GM18873 (cell line): ENCODE measurements at regions not wholly inside any gene's neighbourhood (a gene's known extent, or its start where the extent isn't known, plus 50 kb on each side); places are given as distances from the start of the nearest gene placed in this dataset.
"Not testable (repeated sequence)": the region's sequence is repeated elsewhere in the genome, so short reads cannot be mapped to it uniquely, and the experiment has no call there.

Experiments used
- ATAC-seq: cut with Tn5 transposase; IDR thresholded peaks from one replicate; pipeline ENCODE4 v1.9.1; 2021; ENCODE audit warnings: mild to moderate bottlenecking, moderate library complexity, moderate number of reproducible peaks; ENCODE audit not compliant: unreplicated experiment, low FRiP score

DNA sequence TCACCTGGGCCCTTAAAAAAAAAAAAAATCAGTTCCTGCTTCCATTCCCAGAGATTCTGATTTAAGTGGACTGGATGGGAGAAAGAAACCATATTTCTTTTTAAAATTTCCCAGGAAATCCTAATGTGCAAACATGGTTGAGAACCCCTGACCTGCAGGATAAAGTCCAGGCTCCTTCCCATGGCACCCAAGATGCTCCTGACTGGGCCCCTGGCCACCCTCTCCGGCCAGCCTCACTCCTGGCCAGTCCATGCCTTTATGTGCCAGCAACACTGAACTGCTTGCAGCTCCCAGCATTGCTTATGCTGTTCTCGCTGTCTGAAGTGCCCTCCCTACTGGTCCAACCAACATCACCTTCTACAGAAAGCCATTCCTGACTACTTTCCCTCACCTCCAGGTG, 93.9 kb downstream of the TEX35 start:
- ATAC-seq = no peak

DNA sequence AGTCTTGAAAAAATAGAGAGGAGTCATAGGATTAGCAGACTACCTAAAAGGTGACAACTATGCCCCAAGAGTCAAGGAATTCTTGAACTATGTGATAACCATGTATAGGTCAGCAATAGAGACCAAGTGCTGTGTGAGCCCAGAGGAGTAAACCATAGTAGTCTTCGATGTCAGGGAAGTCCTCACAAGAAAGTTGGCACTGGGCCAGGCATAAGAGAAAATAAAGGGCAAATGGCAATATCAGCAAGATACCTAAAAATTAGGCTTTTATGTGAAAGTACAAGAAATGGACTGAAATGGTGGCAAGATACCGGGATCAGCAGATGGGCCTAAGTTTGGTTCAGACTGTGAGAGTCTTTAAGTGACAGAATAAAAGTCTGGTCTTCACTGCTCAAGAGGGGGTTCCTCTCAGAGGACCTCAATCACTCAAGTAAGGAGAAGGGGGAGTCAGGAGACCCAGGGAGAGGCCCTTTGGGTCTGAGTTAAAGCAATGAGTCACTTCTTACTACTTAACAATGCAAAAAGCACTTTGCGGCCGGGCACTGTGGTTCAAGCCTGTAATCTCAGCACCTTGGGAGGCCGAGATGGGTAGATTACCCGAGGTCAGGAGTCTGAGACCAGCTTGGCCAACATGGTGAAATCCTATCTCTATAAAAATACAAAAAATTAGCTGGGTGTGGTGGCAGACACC, 95.0 kb downstream of the TEX35 start:
- ATAC-seq = peak; percentile 48

- ATAC-seq = no peak
These were observed 96.1 kb downstream of the TEX35 start for GRCh38 chr1:178609015-178609414.

GRCh38 chr1:178610690-178611410, 97.9 kb downstream of the TEX35 start:
- ATAC-seq = not testable (repeated sequence)

- no peak for ATAC-seq
These were observed 99.4 kb downstream of the TEX35 start for GRCh38 chr1:178612261-178612660.

GRCh38 chr1:178613271-178613945, 100.5 kb downstream of the TEX35 start:
- no peak for ATAC-seq

DNA sequence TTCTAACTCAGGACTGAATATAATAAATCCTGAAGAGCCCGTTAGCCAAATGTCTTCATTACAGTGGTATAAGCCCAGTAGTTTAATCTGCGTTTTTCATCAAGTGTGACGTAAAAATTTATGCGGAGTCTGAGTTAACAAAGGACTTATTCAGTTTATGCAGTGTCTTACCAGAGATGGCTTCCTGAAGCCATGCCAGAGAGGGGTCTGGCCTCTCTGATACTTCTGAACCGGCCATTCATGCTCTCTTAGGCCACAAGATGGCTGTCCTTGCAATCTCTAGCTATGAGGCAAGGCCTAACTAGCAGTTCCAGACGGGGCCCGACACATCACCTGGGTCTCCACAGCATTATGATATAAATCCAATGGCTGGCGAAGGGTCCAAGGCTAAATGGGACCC, 101.4 kb downstream of the TEX35 start:
- ATAC-seq = no peak

- ATAC-seq = no peak
These were observed 105.8 kb upstream of the RALGPS2 start for GRCh38 chr1:178619042-178619927.

DNA sequence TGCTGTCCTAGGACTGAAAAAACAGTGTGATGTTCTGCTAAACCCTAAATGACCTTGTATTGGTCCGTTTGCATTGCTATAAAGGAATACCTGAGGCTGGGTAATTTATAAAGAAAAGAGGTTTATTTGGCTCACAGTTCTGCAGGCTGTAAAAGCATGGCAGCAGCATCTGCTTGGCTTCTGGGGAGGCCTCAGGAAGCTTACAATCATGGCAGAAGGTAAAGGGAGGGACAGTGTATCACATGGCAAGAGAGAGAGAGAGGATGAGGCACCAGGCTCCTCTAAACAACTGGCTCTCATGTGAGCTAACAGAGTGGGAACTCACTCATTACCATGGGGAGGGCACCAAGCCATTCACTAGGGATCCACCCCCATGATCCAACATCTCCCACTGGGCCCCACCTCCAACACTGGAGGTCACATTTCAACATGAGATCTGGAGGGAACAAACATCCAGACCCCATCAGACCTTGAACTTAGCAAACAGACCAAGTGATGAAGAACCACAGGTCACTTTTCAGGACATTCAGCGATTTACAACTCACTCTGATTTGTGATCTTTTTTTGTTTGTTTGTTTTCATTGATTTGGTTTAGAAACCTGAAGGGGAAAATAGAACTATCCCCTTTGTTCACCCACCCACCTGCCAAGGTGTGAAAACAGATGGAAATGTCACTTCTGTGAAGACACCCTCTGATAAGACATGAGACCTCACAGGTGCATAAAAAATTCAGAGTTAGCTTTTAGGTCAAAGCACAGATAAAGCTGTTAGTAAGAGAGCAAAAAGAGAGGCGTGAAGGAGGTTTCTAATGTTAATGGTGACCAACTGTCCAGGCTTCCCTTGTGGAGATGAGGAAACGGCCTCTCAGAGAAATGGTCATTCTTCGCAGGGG, 104.2 kb upstream of the RALGPS2 start:
- ATAC-seq = no peak

- ATAC-seq = no peak
These were observed 103.2 kb upstream of the RALGPS2 start for GRCh38 chr1:178621822-178622221.

- no peak for ATAC-seq
These were observed 99.3 kb upstream of the RALGPS2 start for GRCh38 chr1:178625695-178626094.

DNA sequence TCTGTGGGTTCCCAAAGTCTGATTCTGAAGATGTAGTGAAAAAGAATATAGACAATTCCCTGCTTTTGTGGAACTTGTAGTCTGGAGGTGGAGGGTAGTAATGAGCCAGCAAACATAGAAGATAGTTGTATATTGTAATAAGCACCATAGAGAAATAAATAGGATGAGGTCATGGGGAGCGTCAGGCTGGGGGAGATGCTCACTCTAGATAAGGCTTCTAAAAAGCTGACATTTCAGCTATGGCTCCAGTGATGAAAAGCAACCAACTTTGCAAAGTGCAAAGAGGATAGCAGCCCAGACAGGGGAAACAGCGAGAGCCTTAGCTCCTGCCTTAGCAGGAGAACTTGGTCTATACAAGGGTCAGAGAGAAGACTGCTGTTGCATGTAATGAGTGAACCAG, 98.0 kb upstream of the RALGPS2 start:
- ATAC-seq = no peak

DNA sequence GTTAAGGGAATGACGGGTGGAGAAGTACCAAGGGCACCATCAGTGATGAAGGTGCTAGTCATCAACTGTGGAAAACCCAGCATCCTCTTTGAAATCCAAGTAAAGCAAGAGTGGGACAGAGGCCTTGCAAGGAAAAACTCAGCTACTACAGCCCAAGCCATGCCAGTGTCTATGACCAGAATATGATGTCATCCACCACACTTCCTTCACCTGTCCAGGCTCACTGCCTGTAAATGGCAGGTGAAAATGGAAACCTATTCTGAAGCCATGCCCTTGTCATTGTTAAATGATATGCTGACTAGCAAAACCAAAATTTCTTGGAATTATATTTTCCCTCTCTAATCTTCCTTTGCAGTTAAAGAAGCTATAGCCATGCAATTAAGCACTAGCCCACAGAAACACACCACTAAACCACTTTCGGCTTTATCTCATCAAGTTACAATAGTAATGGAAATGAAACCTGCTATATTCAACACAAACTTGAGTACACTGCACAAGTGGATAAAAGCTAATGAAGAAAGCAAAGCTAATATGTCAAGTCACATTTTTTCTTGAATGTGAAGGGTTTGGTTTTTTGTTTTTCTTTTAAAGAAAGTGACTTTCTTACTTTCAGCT, 96.3 kb upstream of the RALGPS2 start:
- ATAC-seq = no peak

- ATAC-seq = no peak
These were observed 95.5 kb upstream of the RALGPS2 start for GRCh38 chr1:178629252-178630154.

GRCh38 chr1:178630417-178630816, 94.6 kb upstream of the RALGPS2 start:
- ATAC-seq = no peak

DNA sequence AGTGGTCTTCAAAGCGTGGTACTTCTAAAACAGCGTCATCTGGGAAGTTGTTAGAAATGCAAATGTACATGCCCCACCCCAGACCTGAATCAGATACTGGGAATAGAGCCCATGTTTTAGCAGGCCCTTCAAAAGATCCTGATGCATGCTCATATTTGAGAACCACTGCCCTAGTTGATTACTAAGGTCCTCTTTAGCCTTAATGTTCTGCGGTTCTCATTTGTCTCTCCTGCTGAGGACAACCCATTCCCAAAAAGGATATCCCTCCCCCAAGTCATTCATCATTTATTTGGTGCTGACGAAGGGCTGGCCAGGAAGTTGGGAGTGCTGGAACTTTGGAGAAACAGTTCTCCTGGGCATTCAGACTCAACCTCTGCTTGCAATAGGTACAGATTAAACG, 92.4 kb upstream of the RALGPS2 start:
- no peak for ATAC-seq

DNA sequence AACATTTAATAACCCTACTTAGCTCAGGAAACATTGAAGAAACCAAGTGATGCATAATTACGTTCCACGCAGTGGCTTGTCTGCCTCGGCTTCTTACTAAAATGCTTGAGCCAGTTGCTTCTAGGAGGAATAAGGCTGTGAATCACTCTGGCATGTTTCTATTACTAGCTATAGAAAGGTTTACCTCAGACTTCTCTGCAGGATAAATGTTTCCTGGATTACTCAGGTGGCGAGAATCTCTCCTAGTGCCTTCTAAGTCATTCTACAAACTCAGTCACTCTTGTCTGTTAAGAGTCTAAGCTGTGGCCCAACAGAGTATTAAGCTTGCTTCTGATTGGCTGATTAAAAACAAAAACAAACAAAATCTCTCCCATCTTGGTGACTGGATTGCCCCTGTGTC, 92.0 kb upstream of the RALGPS2 start:
- ATAC-seq = no peak

- ATAC-seq = no peak
These were observed 90.6 kb upstream of the RALGPS2 start for GRCh38 chr1:178634445-178634844.
